ENCODE measurements at regions not wholly inside any gene's neighbourhood (a gene's known extent, or its start where the extent isn't known, plus 50 kb on each side); places are given as distances from the start of the nearest gene placed in this dataset.
"Not testable (repeated sequence)": the region's sequence is repeated elsewhere in the genome, so short reads cannot be mapped to it uniquely, and the experiment has no call there.

GRCh38 chr9:22840641-22841040 is 394.0 kb downstream of the DMRTA1 start:
- no peak for DNase-seq

DNA sequence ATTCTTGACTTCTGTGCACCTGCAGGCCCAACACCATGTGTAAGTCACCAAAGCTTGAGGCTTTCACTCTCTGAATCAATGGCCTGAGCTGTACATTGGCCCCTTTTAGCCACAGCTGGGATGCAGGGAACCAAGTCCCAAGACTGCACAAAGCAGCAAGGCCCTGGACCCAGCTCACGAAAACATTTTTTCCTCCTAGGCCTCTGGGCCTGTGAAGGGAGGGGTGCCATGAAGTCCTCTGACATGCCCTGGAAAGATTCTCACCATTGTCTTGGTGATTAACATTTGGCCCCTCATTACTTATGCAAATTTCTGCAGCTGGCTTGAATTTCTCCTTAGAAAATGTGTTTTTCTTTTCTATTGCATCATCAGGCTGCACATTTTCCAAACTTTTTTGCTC is 398.6 kb downstream of the DMRTA1 start:
- DNase-seq: not testable (repeated sequence)

GRCh38 chr9:22855980-22856379 is 409.4 kb downstream of the DMRTA1 start:
- no peak for DNase-seq

DNA sequence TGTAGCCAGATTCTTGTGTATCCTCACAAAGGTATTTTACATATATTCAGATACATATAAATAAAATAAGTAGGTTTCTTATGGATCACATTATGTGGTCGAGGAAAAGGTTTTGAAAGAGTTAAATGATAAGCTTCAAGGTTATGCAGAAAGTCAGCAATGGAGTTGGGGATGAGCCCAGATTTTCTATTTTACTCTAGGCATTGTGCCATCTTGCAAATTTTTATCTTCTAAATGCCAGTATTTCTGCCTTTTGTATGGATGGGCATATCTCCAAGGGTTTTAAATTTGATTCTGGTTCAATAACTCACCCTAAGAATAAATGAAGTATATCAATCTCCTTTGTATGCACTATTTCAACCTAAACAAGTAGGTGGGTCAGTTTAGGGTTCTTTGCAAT is 410.7 kb downstream of the DMRTA1 start:
- DNase-seq: no peak

- no peak for DNase-seq
Observed at GRCh38 chr9:22863106-22863505, 416.5 kb downstream of the DMRTA1 start.

DNA sequence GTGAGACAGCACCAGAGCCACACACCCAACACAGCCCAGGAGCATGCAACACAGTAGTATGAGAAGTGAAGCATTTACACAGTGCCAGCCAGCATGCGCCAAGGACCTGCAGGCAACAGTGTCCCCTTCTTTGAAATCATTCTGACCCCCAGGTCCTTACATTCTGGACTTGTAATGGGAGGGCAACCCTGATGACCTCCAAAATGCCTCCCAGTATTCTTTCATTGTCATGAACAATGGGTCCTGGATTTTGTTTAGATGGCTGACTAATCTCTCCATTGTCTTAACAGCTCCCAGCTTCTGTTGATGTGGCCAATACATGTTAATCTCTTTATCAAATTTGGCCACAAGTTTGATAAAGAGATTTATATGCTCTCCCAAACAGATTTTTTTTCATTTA is 417.1 kb downstream of the DMRTA1 start:
- DNase-seq: no peak

GRCh38 chr9:22893196-22893843 is 446.7 kb downstream of the DMRTA1 start:
- no peak for DNase-seq

DNA sequence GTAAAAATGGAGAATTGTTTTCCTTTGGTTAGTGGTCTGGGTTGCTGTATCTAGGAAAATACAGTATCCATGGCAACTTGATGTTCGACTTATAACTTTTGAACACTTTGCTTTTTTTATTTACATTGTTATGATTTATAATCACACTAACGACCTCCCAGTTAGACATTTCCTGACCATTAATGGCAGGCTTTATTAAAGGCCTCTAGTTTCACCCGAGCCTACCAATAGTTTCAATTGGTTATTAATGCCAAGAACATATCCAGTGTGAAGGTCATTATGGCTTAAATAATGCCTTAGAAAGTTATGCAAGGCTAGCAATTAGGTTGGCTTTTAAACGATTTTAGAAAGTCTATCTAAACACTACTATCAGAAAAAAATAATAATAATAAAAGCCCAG is 452.0 kb downstream of the DMRTA1 start:
- no peak for DNase-seq

DNA sequence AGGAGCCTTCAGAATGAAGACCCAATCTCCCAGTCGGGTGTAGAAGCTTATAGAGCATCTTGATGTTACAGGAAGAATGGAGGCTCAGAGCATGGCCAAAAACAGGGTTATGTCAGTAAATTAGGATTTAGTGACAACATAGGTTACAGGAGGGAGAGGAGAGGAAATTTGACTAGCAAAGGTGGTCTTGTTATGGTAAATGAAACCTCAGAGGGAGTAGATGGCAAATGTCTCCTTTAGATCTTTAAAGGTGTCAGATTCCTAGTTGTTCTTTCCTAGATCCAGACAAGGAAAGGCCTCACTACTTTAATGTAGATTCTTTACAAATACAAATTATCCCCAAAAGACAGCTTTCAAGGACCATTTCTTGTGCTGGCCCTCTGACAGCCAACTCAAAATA is 465.0 kb downstream of the DMRTA1 start:
- no peak for DNase-seq

GRCh38 chr9:22913026-22913425 is 466.4 kb downstream of the DMRTA1 start:
- no peak for DNase-seq

DNA sequence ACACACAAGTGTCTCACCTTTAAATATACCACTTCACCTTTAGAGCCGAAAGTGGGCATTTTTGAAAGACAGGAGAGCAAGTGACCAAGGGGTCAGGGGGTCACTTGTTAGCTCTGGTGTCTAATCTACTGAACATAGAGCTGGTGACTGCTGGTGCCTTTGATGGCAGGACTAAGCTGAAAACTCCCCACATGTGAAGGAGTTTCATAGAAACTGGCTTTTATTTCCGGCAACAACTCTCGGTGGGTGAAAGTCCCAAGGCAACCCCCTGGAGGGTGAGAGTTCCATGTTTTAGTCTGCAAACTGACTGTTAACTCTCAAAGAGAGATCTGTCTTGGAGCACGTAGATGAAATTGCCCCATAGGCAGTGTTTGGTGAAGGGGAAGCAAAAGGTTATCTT is 466.9 kb downstream of the DMRTA1 start:
- no peak for DNase-seq

DNA sequence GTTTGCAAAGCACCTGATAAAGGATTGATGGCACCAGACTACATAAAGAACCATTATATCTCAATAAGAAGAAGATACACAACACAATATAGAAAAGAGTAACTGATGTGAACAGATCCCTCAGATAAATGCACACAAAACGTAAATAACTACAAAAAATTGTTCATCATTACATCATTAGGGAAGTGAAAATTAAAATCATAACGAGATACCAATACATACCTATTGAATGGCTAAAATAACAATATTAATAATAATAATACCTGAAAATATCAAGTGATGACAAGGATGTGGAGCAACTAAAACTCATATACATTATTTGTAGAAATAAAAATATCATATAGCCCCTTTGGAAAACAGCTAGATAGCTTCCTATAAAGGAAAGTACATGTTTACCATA is 469.5 kb downstream of the DMRTA1 start:
- DNase-seq: no peak

GRCh38 chr9:22919423-22919822 is 472.8 kb downstream of the DMRTA1 start:
- no peak for DNase-seq

GRCh38 chr9:22921742-22922141 is 475.1 kb downstream of the DMRTA1 start:
- DNase-seq: no peak

DNA sequence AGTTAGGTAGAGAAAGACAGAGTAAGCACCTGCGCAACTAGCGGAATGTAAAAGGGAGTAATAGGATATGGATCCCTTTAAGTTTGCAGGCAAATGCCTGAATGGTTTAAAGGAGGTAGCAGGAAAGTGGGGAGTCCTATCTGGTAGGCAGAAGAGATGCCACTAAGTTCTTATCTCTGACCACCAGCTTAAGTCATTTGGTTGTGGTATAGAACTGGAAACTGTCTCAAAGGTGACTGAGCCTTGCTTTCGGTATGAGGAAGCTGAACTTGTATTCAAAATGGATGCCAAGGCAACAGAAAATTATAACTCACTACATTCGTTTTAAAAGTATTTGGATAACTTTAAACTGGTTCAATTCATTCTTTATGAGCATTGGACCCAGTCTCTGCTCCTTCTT is 475.6 kb downstream of the DMRTA1 start:
- DNase-seq: no peak

- no peak for DNase-seq
Observed at GRCh38 chr9:22954550-22954949, 507.9 kb downstream of the DMRTA1 start.

DNA sequence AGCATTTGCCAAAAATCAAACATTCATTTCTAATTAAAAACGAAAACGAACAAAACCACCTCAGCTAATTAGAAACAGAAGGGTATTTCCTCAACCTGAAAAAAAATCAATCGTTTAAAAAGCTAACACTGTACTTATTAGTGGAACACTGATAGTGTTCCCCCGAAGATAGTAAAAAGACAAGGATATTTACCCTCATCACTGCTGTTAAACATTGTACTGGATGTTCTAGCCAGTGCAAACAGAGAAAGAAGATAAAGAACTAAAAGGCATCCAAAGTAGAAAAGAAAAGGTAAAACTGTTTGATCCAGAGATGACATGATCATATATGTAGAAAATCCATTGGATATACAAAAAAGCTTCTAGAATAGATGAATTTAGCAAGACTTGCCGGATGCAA is 508.3 kb downstream of the DMRTA1 start:
- no peak for DNase-seq

- DNase-seq: no peak
Observed at GRCh38 chr9:22969350-22969979, 522.8 kb downstream of the DMRTA1 start.

DNA sequence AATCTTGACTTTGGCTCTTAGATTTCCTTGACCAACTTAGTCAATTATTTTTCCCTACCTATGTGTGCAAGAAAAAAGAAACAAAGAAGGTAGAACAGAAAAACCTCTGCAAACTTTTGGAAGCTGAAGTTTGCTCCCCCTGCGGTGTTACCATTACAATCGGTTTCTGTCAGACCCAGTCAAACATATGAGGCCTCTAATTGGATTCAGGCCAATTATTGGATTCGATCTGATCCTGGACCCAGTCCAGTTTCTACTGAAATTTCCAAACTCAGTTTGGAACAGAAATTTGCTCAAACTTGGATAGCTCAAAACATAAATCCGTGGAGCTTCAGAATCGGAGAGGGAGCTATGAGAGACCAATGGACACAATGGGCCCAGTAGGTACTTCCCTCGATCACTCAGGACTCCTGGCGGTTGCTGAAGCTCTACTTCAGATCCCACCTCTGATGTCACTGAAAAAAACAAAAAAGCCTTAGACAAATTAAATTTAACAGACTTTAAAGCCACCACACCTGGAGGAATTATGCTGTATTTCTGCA is 523.9 kb downstream of the DMRTA1 start:
- DNase-seq: no peak

- DNase-seq: no peak
Observed at GRCh38 chr9:22975951-22976350, 529.3 kb downstream of the DMRTA1 start.

GRCh38 chr9:22976454-22976853 is 529.8 kb downstream of the DMRTA1 start:
- no peak for DNase-seq

GRCh38 chr9:22980429-22980828 is 533.8 kb downstream of the DMRTA1 start:
- not testable (repeated sequence) for DNase-seq

- DNase-seq: no peak
Observed at GRCh38 chr9:22986556-22986955, 539.9 kb downstream of the DMRTA1 start.

DNA sequence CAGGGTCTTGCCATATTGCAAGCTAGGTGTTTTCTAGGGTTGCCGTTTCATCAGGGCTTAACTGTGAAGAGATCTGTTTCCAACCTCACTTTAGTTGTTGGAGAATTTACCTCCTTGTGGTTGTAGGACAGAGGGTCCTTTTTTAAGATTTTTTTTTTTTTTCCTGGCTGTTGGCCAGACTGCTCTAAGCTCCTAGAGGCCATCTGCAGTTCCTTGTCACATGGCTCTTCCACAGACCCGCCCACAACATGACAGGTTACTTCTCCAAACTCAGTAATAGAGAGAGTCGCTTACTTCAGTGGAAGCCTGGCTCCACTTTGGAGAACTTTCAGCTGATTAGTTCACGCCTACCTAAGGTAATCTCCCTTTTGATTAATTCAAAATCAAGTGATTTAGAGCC is 543.7 kb downstream of the DMRTA1 start:
- no peak for DNase-seq
